Activated CD4-positive, alpha-beta memory T cell treated with anti-CD3 and anti-CD28 coated beads for 36 hours (primary cell): ENCODE measurements at regions not wholly inside any gene's neighbourhood (a gene's known extent, or its start where the extent isn't known, plus 50 kb on each side); places are given as distances from the start of the nearest gene placed in this dataset.

ENCODE experiments used
- CTCF ChIA-PET: fragments of 350-600 bp; sonication (Branson Sonifier 250); formaldehyde crosslinking; loops from one replicate; lab custom pipeline; 2021; ENCODE audit warnings: antibody characterized with exemption, inconsistent platforms; lab: Charles Lee
- POLR2A ChIA-PET: fragments of 350-600 bp; sonication (Branson Sonifier 250); formaldehyde crosslinking; loops from one replicate; lab custom pipeline; 2021; ENCODE audit warnings: antibody characterized with exemption; lab: Charles Lee
- DNase-seq: peaks from one replicate; pipeline ENCODE4 v3.0.0-alpha.2; 2020
- H3K27ac Mint-ChIP-seq: one replicate; pipeline ENCODE4 v1.8.0; 2021; ENCODE audit warnings: mixed read lengths
- H3K27me3 Mint-ChIP-seq: one replicate; pipeline ENCODE4 v1.8.0; 2021; ENCODE audit warnings: mixed read lengths
- H3K36me3 Mint-ChIP-seq: one replicate; pipeline ENCODE4 v1.8.0; 2021; ENCODE audit warnings: mixed read lengths
- H3K4me1 Mint-ChIP-seq: one replicate; pipeline ENCODE4 v1.8.0; 2021; ENCODE audit warnings: low read depth, mixed read lengths
- H3K4me3 Mint-ChIP-seq: one replicate; pipeline ENCODE4 v1.8.0; 2021; ENCODE audit warnings: mild to moderate bottlenecking, mixed read lengths
- H3K9me3 Mint-ChIP-seq: one replicate; pipeline ENCODE4 v1.8.0; 2021; ENCODE audit warnings: mixed read lengths
- intact Hi-C: fragments of 100-400 bp; cut with micrococcal nuclease; formaldehyde crosslinking; loops from one replicate; pipeline ENCODE4 v1.15.1; 2023

DNA sequence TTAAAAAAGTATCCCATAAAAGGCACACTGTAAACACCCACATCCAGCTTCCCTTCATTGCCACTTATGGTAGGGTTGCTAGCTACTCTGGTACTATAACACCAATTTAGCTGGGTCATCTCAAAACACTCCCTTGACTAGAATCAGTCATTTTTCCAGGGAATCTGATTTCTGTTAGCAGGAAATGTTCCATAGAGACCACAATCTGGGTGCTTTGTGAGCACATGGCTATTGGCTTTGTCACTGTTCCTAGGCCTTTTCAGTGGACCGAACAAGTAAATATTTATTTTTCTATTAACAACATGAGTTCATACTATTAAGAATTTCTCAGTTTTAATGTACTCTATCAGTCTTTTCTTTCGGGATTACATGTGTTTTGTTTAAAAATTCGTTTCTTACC is 404.7 kb upstream of the GNPDA2 start:
- no peak for DNase-seq
- Mint-ChIP-seq H3K27me3 (no peaks in the 10 kb centered on the region), H3K27ac (no peak overlapping the region), H3K36me3 (no peaks in the 10 kb centered on the region), H3K4me3 (no peak overlapping the region), H3K9me3 (peaks cover 16% of the 10 kb centered on the region), H3K4me1 (no peaks in the 10 kb centered on the region)
- ChIA-PET CTCF (no interaction called here), POLR2A (no interaction called here)
- intact Hi-C loops = no loop called here

GRCh38 chr4:45122406-45122805 is 396.1 kb upstream of the GNPDA2 start:
- H3K4me1 Mint-ChIP-seq = no peaks in the 10 kb centered on the region
- no peaks in the 10 kb centered on the region for H3K27me3 Mint-ChIP-seq
- H3K9me3 Mint-ChIP-seq = peaks cover 9% of the 10 kb centered on the region
- no peak overlapping the region for H3K27ac Mint-ChIP-seq
- CTCF ChIA-PET = no interaction called here
- POLR2A ChIA-PET = no interaction called here
- intact Hi-C loops = no loop called here
- no peaks in the 10 kb centered on the region for H3K36me3 Mint-ChIP-seq
- H3K4me3 Mint-ChIP-seq = no peak overlapping the region
- DNase-seq = no peak

DNA sequence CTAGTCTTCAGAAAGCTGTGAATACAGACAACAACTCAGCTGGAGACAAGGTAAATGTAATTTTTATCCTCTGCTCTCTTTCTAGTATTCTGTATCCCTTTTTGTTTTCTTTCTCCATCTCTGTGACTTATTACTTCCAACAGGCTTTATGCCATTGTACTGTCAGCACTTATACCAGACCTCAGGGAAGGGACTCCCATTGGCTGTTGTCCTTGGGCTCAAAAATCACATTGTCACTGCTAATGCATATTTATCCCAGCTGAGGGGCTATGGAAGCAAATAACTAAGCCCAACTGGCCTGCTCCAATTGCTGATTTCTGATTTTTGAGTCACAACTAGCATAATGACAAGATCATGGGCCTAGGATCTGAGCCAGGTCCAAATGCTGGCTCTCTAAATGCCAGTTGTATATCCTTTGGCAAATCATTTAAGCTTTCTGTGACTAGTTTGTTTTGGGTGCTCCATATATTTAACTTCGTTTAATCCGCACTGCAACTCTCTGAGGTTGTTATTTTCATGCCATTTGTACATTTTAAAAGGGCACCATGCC is 395.1 kb upstream of the GNPDA2 start:
- POLR2A ChIA-PET = no interaction called here
- DNase-seq = no peak
- H3K27ac Mint-ChIP-seq = no peak overlapping the region

DNA sequence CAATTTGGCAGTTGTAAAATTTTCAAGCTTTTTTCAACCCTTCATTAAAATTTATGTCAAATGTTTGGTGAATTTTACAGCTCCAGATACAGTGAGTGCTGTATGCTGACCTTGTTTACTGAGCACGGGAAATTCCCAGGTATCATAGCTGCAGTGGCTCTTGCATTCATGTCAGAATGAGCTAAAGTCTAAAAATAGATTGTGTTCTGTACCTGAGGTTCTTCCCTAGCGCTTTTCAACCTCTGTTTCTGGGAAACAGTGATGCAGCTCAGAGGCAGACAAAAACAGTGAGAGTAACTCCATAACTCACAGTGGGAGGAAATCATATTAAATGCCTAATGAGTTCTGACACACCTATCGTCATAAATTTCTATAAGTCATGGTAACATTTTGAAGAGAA is 393.8 kb upstream of the GNPDA2 start:
- H3K4me3 Mint-ChIP-seq = no peak overlapping the region
- intact Hi-C loops = no loop called here
- POLR2A ChIA-PET = no interaction called here
- H3K27me3 Mint-ChIP-seq = no peaks in the 10 kb centered on the region
- no peaks in the 10 kb centered on the region for H3K4me1 Mint-ChIP-seq
- peaks cover 9% of the 10 kb centered on the region for H3K9me3 Mint-ChIP-seq
- no peak for DNase-seq
- no peak overlapping the region for H3K27ac Mint-ChIP-seq
- CTCF ChIA-PET = no interaction called here
- no peaks in the 10 kb centered on the region for H3K36me3 Mint-ChIP-seq

More for the DNA sequence above, 395.1 kb upstream of the GNPDA2 start:
- Mint-ChIP-seq H3K4me3 (no peak overlapping the region), H3K27me3 (no peaks in the 10 kb centered on the region), H3K9me3 (peaks cover 9% of the 10 kb centered on the region), H3K36me3 (no peaks in the 10 kb centered on the region), H3K4me1 (no peaks in the 10 kb centered on the region)
- intact Hi-C loops = no loop called here
- CTCF ChIA-PET = no interaction called here

DNA sequence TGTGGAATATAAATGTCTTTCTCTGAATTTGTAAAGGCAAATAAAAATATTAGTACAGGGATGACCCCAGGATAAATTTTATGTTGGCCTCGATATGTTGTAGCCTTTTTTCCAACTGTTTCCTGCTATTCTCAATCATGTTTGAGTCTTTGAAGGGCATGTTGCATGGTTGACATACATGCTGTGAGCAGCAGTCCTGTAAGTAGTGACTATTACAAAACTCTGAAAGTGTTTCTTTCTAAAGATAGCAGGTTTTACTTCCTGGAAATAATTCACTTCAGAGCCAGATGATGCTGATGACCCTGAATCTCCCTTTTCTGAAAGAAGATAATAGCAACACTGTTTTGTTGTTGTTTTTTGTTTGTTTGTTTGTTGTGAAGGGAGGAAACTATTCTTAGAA is 393.0 kb upstream of the GNPDA2 start:
- CTCF ChIA-PET = no interaction called here
- no peak for DNase-seq
- Mint-ChIP-seq H3K4me3 (no peak overlapping the region), H3K36me3 (no peaks in the 10 kb centered on the region), H3K9me3 (peaks cover 8% of the 10 kb centered on the region), H3K4me1 (no peaks in the 10 kb centered on the region), H3K27ac (no peak overlapping the region), H3K27me3 (no peaks in the 10 kb centered on the region)
- intact Hi-C loops = no loop called here
- POLR2A ChIA-PET = no interaction called here

DNA sequence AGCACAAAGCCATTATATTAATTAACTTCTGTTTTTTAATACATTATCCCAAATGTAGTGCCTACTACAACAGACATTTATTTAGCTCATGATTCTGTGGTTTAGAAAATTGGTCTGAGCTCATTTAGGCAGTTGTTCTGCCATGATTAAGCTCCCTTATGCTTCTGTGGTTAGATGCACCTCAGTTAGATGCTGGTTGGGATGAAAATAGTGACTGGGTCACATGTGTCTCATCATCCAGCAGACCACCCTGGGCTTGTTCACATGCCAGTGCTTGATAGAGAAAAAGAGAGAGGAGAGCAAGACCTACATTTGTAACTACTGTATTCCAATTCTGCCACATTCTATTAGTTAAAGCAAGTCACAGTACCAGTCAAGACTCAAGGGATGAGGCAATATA is 376.4 kb upstream of the GNPDA2 start:
- ChIA-PET CTCF (no interaction called here), POLR2A (no interaction called here)
- H3K4me1 Mint-ChIP-seq = no peaks in the 10 kb centered on the region
- H3K9me3 Mint-ChIP-seq = peaks cover 14% of the 10 kb centered on the region
- no peaks in the 10 kb centered on the region for H3K36me3 Mint-ChIP-seq
- no peaks in the 10 kb centered on the region for H3K27me3 Mint-ChIP-seq
- no peak overlapping the region for H3K4me3 Mint-ChIP-seq
- H3K27ac Mint-ChIP-seq = no peak overlapping the region
- DNase-seq = no peak
- intact Hi-C loops = no loop called here

DNA sequence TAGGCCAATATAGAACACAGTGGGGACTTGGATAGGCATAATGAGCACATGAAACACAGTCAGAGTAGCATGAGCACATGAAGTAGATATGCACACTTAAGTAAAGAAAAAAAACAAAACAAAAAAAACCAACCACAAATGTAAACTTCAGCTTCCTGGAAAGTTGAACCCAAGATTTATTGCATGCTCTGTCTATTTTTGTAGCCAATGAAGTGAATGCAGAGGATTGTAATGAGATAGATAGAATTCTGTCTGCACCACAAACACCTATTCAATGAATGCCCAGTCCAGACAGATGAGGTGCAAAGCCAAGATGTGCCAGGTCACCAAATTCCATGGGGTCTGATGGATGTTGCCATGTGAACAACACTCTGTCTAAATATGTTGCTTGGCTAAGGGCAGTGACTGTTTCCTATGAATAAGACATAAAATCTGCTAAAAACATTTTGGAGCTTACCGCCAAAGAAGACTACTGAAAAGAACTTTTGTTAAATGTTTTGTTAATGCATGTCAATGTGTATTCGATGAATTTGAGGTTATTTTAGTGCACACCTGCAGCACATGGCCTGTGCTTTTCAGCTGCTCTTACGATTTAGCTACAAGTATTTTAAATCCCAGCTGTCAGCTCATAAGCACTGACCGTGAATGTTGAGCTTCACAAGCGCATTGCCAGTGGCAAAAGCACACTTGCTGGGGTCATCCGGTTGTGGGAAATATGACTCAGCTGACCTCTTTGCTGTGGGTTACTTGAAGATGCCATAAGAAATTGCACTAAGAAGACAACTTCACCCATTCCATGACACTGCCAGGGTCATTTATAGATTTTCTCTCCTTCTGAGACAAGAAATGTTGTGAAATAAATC is 374.8 kb upstream of the GNPDA2 start:
- H3K27me3 Mint-ChIP-seq = no peaks in the 10 kb centered on the region
- H3K4me3 Mint-ChIP-seq = no peak overlapping the region
- H3K9me3 Mint-ChIP-seq = peaks cover 8% of the 10 kb centered on the region
- intact Hi-C loops = no loop called here
- POLR2A ChIA-PET = no interaction called here
- DNase-seq = no peak
- H3K36me3 Mint-ChIP-seq = no peaks in the 10 kb centered on the region
- H3K4me1 Mint-ChIP-seq = no peaks in the 10 kb centered on the region
- CTCF ChIA-PET = no interaction called here
- H3K27ac Mint-ChIP-seq = no peak overlapping the region

DNA sequence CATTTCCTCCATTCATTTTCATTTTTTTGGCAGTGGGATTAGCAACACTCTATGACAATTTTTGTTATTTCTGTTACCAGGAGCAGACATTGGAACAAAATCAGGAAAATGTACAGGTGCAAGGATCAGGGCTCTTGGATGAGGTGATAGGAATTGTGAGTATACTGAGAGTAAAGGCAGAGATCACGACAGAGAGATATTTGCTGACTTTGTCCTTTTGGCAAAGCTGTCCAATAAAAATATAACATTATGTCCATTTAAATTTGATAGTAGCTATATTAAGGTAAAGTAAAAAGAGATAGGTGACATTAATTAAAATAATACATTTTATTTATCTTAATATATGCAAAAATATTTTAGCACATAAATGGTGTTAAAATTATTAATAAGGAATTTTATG is 373.1 kb upstream of the GNPDA2 start:
- H3K4me1 Mint-ChIP-seq = no peaks in the 10 kb centered on the region
- CTCF ChIA-PET = no interaction called here
- H3K27ac Mint-ChIP-seq = no peak overlapping the region
- no peak overlapping the region for H3K4me3 Mint-ChIP-seq
- intact Hi-C loops = no loop called here
- no peaks in the 10 kb centered on the region for H3K36me3 Mint-ChIP-seq
- POLR2A ChIA-PET = no interaction called here
- peaks cover 6% of the 10 kb centered on the region for H3K9me3 Mint-ChIP-seq
- no peak for DNase-seq
- no peaks in the 10 kb centered on the region for H3K27me3 Mint-ChIP-seq

- Mint-ChIP-seq H3K4me3 (no peak overlapping the region), H3K9me3 (peaks cover 25% of the 10 kb centered on the region), H3K36me3 (no peaks in the 10 kb centered on the region), H3K27me3 (no peaks in the 10 kb centered on the region), H3K4me1 (no peaks in the 10 kb centered on the region), H3K27ac (no peak overlapping the region)
- intact Hi-C loops = no loop called here
- DNase-seq = no peak
- ChIA-PET POLR2A (no interaction called here), CTCF (no interaction called here)
Observed at GRCh38 chr4:45094684-45095083, 368.3 kb upstream of the GNPDA2 start.

DNA sequence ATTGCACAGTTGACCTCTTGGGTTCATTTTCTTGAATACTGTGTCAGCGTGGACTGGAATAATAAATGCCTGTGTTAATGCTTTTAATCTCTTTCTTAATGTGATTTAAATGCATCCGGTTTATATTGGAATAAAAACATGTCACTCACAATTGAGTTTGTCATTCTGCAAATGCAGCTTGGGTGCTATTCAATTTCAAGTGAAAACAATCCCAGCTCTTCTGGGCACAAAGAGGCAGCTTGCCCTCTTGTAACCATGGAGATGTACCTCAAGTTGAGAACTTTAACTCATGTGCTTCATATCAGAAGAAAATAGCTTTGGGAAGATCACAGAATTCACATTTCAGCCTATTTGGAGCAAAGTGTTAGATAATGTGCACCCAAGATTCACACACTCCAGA is 355.7 kb upstream of the GNPDA2 start:
- CTCF ChIA-PET = no interaction called here
- no peak for DNase-seq
- intact Hi-C loops = no loop called here
- Mint-ChIP-seq H3K4me1 (no peaks in the 10 kb centered on the region), H3K27me3 (no peaks in the 10 kb centered on the region), H3K27ac (no peak overlapping the region), H3K9me3 (peaks cover 27% of the 10 kb centered on the region), H3K36me3 (no peaks in the 10 kb centered on the region), H3K4me3 (no peak overlapping the region)
- POLR2A ChIA-PET = no interaction called here

- H3K27me3 Mint-ChIP-seq = no peaks in the 10 kb centered on the region
- no peaks in the 10 kb centered on the region for H3K4me1 Mint-ChIP-seq
- POLR2A ChIA-PET = no interaction called here
- H3K36me3 Mint-ChIP-seq = no peaks in the 10 kb centered on the region
- DNase-seq = no peak
- no peak overlapping the region for H3K4me3 Mint-ChIP-seq
- peaks cover 32% of the 10 kb centered on the region for H3K9me3 Mint-ChIP-seq
- CTCF ChIA-PET = no interaction called here
- no peak overlapping the region for H3K27ac Mint-ChIP-seq
- intact Hi-C loops = no loop called here
Observed at GRCh38 chr4:45079616-45080015, 353.3 kb upstream of the GNPDA2 start.

GRCh38 chr4:45078201-45078600 is 351.8 kb upstream of the GNPDA2 start:
- CTCF ChIA-PET = no interaction called here
- intact Hi-C loops = no loop called here
- DNase-seq = no peak
- no peak overlapping the region for H3K27ac Mint-ChIP-seq
- no peaks in the 10 kb centered on the region for H3K4me1 Mint-ChIP-seq
- no peak overlapping the region for H3K4me3 Mint-ChIP-seq
- no peaks in the 10 kb centered on the region for H3K27me3 Mint-ChIP-seq
- POLR2A ChIA-PET = no interaction called here
- peaks cover 29% of the 10 kb centered on the region for H3K9me3 Mint-ChIP-seq
- no peaks in the 10 kb centered on the region for H3K36me3 Mint-ChIP-seq

- POLR2A ChIA-PET = no interaction called here
- CTCF ChIA-PET = no interaction called here
- intact Hi-C loops = no loop called here
- Mint-ChIP-seq H3K4me1 (no peaks in the 10 kb centered on the region), H3K4me3 (no peak overlapping the region), H3K27ac (no peak overlapping the region), H3K27me3 (no peaks in the 10 kb centered on the region), H3K36me3 (no peaks in the 10 kb centered on the region), H3K9me3 (peaks cover 23% of the 10 kb centered on the region)
- DNase-seq = no peak
Observed at GRCh38 chr4:45072981-45073380, 346.6 kb upstream of the GNPDA2 start.
